ENCODE measurements at regions not wholly inside any gene's neighbourhood (a gene's known extent, or its start where the extent isn't known, plus 50 kb on each side); places are given as distances from the start of the nearest gene placed in this dataset.

DNA sequence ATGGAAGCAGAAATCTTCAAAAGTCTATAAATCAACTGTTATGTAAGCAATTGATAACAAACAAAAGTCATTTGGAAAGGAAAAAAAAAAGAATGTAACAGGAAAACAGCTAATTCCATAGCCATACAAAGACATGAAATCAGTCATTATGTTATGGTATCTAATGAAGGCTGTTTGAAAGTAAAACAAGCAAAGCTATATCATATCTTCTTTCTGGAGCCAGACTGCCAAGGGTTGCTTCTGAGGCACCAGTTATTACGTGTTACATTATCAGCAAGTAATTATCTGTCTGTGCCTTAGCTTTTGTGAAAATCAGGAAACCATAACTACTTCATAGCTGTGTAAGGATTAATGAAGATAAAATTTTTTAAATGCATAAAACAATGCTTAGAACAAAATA, 480.2 kb downstream of the FAT4 start:
- CTCF ChIA-PET (ENCODE audit: low intra/inter-chr PET ratio, low total read pairs) = no interaction called here
- H3K27ac ChIP-seq (ENCODE audit: extremely low read length, insufficient read depth, low read length) = no peak overlapping the region
- ATAC-seq = no peak
- H3K9ac ChIP-seq (ENCODE audit: insufficient read depth, low read depth, low read length) = no peak overlapping the region
- in situ Hi-C loops (cut with HindIII; ENCODE audit: extremely low pct_ligation_motif_present, low pct_unique_long_range_greater_than_20kb) = no loop called here
- BruUV-seq (replicated peaks) = no TSS peak
- TF ChIP-seq ZNF75D (CRISPR knock-in tag; IDR thresholded peaks at IDR 0.05; ENCODE audit: borderline replicate concordance) (no peak), MIXL1 (CRISPR knock-in tag; IDR thresholded peaks at IDR 0.05) (no peak), SMARCC2 (IDR thresholded peaks at IDR 0.05) (no peak), ZNF597 (CRISPR knock-in tag; IDR thresholded peaks at IDR 0.05) (no peak), KDM1A (CRISPR knock-in tag; IDR thresholded peaks at IDR 0.05) (no peak)
- TF ChIP-seq, protein P1, sequence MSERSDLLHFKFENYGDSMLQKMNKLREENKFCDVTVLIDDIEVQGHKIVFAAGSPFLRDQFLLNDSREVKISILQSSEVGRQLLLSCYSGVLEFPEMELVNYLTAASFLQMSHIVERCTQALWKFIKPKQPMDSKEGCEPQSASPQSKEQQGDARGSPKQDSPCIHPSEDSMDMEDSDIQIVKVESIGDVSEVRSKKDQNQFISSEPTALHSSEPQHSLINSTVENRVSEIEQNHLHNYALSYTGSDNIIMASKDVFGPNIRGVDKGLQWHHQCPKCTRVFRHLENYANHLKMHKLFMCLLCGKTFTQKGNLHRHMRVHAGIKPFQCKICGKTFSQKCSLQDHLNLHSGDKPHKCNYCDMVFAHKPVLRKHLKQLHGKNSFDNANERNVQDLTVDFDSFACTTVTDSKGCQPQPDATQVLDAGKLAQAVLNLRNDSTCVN (CRISPR knock-in tag; IDR thresholded peaks at IDR 0.05; ENCODE audit: borderline replicate concordance) = no peak
- H2AFZ ChIP-seq (ENCODE audit: low read length) = no peak overlapping the region
- intact Hi-C loops (cut with micrococcal nuclease; ENCODE audit: unreplicated experiment) = no loop called here
- no peaks in the 10 kb centered on the region for H3K9me3 ChIP-seq (ENCODE audit: low read length)
- H3K4me2 ChIP-seq (ENCODE audit: low read depth, low read length) = no peak overlapping the region
- FAIRE-seq = no peak
- no peaks in the 10 kb centered on the region for H3K36me3 ChIP-seq (replicated peaks in 1 of 2; ENCODE audit: control insufficient read depth in 1 of 2, insufficient read depth in 2 of 2, low read length in 2 of 2)
- no peaks in the 10 kb centered on the region for H3K4me1 ChIP-seq (ENCODE audit: insufficient read depth, low read length)
- no peaks in the 10 kb centered on the region for H3K27me3 ChIP-seq (ENCODE audit: control insufficient read depth in 1 of 2, insufficient read depth in 2 of 2, low read length in 2 of 2)
- H3K79me2 ChIP-seq (ENCODE audit: insufficient read depth, low read length) = no peaks in the 10 kb centered on the region
- no peak overlapping the region for H3K4me3 ChIP-seq (replicated peaks in 1 of 3; ENCODE audit: insufficient read depth in 1 of 3, low read depth in 2 of 3, low read length in 3 of 3)
- POLR2A ChIA-PET = no interaction called here
- H4K20me1 ChIP-seq (ENCODE audit: insufficient read depth, low read length) = no peaks in the 10 kb centered on the region
- no peak for DNase-seq (ENCODE audit: low spot score)
- 0% methylated on average over 1 of the region's 1 CpG for WGBS (ENCODE audit: low lambda C conversion rate)

GRCh38 chr4:125796138-125796537, 481.4 kb downstream of the FAT4 start:
- H4K20me1 ChIP-seq (ENCODE audit: insufficient read depth, low read length) = no peaks in the 10 kb centered on the region
- no peak overlapping the region for H3K27ac ChIP-seq (ENCODE audit: extremely low read length, insufficient read depth, low read length)
- ATAC-seq = no peak
- no peak overlapping the region for H3K4me3 ChIP-seq (replicated peaks in 1 of 3; ENCODE audit: insufficient read depth in 1 of 3, low read depth in 2 of 3, low read length in 3 of 3)
- no peaks in the 10 kb centered on the region for H3K9me3 ChIP-seq (ENCODE audit: low read length)
- no peak overlapping the region for H3K4me2 ChIP-seq (ENCODE audit: low read depth, low read length)
- H3K4me1 ChIP-seq (ENCODE audit: insufficient read depth, low read length) = no peaks in the 10 kb centered on the region
- H3K79me2 ChIP-seq (ENCODE audit: insufficient read depth, low read length) = no peaks in the 10 kb centered on the region
- in situ Hi-C loops (cut with HindIII; ENCODE audit: extremely low pct_ligation_motif_present, low pct_unique_long_range_greater_than_20kb) = no loop called here
- H2AFZ ChIP-seq (ENCODE audit: low read length) = no peak overlapping the region
- BruUV-seq (replicated peaks) = no TSS peak
- H3K27me3 ChIP-seq (ENCODE audit: control insufficient read depth in 1 of 2, insufficient read depth in 2 of 2, low read length in 2 of 2) = no peaks in the 10 kb centered on the region
- ChIA-PET POLR2A (no interaction called here), CTCF (ENCODE audit: low intra/inter-chr PET ratio, low total read pairs) (no interaction called here)
- FAIRE-seq = no peak
- H3K36me3 ChIP-seq (replicated peaks in 1 of 2; ENCODE audit: control insufficient read depth in 1 of 2, insufficient read depth in 2 of 2, low read length in 2 of 2) = no peaks in the 10 kb centered on the region
- no peak overlapping the region for H3K9ac ChIP-seq (ENCODE audit: insufficient read depth, low read depth, low read length)
- intact Hi-C loops (cut with micrococcal nuclease; ENCODE audit: unreplicated experiment) = no loop called here
- no peak for DNase-seq (ENCODE audit: low spot score)
- WGBS (ENCODE audit: low lambda C conversion rate) = 0% methylated on average over 2 of the region's 2 CpGs
- TF ChIP-seq ZNF550 (CRISPR knock-in tag; IDR thresholded peaks at IDR 0.05; ENCODE audit: borderline replicate concordance) = no peak
- TF ChIP-seq, protein P2, sequence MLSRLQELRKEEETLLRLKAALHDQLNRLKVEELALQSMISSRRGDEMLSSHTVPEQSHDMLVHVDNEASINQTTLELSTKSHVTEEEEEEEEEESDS (CRISPR knock-in tag; IDR thresholded peaks at IDR 0.05; ENCODE audit: borderline replicate concordance) = no peak
- TF ChIP-seq SNRNP70 (IDR thresholded peaks at IDR 0.05; ENCODE audit: low read depth, low read length) = no peak
- no peak for TF ChIP-seq ZNF772 (CRISPR knock-in tag; IDR thresholded peaks at IDR 0.05)
- TF ChIP-seq, protein P3, sequence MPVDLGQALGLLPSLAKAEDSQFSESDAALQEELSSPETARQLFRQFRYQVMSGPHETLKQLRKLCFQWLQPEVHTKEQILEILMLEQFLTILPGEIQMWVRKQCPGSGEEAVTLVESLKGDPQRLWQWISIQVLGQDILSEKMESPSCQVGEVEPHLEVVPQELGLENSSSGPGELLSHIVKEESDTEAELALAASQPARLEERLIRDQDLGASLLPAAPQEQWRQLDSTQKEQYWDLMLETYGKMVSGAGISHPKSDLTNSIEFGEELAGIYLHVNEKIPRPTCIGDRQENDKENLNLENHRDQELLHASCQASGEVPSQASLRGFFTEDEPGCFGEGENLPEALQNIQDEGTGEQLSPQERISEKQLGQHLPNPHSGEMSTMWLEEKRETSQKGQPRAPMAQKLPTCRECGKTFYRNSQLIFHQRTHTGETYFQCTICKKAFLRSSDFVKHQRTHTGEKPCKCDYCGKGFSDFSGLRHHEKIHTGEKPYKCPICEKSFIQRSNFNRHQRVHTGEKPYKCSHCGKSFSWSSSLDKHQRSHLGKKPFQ (CRISPR knock-in tag; IDR thresholded peaks at IDR 0.05; ENCODE audit: insufficient replicate concordance) = no peak
- TF ChIP-seq, protein P4, sequence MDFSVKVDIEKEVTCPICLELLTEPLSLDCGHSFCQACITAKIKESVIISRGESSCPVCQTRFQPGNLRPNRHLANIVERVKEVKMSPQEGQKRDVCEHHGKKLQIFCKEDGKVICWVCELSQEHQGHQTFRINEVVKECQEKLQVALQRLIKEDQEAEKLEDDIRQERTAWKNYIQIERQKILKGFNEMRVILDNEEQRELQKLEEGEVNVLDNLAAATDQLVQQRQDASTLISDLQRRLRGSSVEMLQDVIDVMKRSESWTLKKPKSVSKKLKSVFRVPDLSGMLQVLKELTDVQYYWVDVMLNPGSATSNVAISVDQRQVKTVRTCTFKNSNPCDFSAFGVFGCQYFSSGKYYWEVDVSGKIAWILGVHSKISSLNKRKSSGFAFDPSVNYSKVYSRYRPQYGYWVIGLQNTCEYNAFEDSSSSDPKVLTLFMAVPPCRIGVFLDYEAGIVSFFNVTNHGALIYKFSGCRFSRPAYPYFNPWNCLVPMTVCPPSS (IDR thresholded peaks at IDR 0.05) = no peak
- TF ChIP-seq, protein P5, sequence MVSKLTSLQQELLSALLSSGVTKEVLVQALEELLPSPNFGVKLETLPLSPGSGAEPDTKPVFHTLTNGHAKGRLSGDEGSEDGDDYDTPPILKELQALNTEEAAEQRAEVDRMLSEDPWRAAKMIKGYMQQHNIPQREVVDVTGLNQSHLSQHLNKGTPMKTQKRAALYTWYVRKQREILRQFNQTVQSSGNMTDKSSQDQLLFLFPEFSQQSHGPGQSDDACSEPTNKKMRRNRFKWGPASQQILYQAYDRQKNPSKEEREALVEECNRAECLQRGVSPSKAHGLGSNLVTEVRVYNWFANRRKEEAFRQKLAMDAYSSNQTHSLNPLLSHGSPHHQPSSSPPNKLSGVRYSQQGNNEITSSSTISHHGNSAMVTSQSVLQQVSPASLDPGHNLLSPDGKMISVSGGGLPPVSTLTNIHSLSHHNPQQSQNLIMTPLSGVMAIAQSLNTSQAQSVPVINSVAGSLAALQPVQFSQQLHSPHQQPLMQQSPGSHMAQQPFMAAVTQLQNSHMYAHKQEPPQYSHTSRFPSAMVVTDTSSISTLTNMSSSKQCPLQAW (CRISPR knock-in tag; IDR thresholded peaks at IDR 0.05) = no peak
